Colonic mucosa (tissue), 4 donors: ENCODE measurements at regions not wholly inside any gene's neighbourhood (a gene's known extent, or its start where the extent isn't known, plus 50 kb on each side); places are given as distances from the start of the nearest gene placed in this dataset.

Experiments used
- DNase-seq: peaks from one replicate; pipeline ENCODE4 v3.0.0-alpha.2; 2020
- H3K27ac ChIP-seq: fragments of 200-600 bp; one replicate; pipeline ENCODE4 v1.8.0; 2021
- H3K27me3 ChIP-seq: fragments of 200-600 bp; one replicate; pipeline ENCODE4 v1.8.0; 2021
- H3K36me3 ChIP-seq: fragments of 200-600 bp; one replicate; pipeline ENCODE4 v1.8.0; 2021
- H3K4me1 ChIP-seq: fragments of 200-600 bp; one replicate; pipeline ENCODE4 v1.8.0; 2021; ENCODE audit warnings: mild to moderate bottlenecking
- H3K4me3 ChIP-seq: fragments of 200-600 bp; one replicate; pipeline ENCODE4 v1.8.0; 2021
- H3K9ac ChIP-seq, 2 donors: one replicate each; pipeline ENCODE4 v1.7.0; 2013; ENCODE audit warnings: control low read depth in 2 of 2, low read depth in 2 of 2, low read length in 2 of 2
- H3K9me3 ChIP-seq: fragments of 200-600 bp; one replicate; pipeline ENCODE4 v1.8.0; 2021
- CTCF ChIP-seq: fragments of 200-600 bp; IDR thresholded peaks from one replicate; pipeline ENCODE4 v1.8.0; 2022; ENCODE audit warnings: antibody characterized with exemption, mild to moderate bottlenecking
- intact Hi-C: fragments of 100-400 bp; cut with DNase I; formaldehyde crosslinking; loops from one replicate; pipeline ENCODE4 v1.14.1; 2022
- donor health status: healthy.
- donor health status: DM: no; HTN: no; CAD: no.
- donor health status: DM: no; HTN: no; CAD: no.

DNA sequence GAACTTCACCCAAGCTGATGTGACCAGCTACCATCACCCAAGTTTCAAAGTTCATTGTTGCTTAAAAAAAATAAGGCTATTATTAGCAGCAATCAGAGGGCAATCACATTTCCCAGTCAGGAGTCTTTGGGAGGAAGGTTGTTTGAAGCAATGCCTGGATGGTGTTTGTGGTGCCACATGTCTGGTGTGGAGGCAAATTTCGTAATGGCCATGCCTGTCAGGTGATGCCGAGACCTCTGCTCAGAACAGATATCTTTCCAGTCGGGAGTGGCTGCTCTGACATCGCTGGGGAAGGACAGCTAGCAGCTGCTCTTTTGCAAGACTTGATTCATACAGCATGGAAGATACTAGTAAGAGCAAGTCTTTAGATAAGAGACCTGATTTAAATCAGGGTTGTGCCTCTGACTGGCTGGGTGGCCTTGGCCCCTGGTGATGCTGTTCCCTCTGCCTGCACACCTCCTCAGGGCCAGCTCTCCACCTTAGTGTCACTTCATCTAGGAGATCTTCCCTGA lies 187.8 kb upstream of the JUN start:
- Histone ChIP-seq H3K27me3 (no peaks in the 10 kb centered on the region), H3K36me3 (no peaks in the 10 kb centered on the region), H3K4me1 (peaks cover 4% of the 10 kb centered on the region), H3K9ac (no peak overlapping the region), H3K4me3 (no peak overlapping the region), H3K27ac (no peak overlapping the region), H3K9me3 (no peaks in the 10 kb centered on the region)
- no peak for DNase-seq
- no peak for TF ChIP-seq CTCF
- intact Hi-C loops = no loop called here

DNA sequence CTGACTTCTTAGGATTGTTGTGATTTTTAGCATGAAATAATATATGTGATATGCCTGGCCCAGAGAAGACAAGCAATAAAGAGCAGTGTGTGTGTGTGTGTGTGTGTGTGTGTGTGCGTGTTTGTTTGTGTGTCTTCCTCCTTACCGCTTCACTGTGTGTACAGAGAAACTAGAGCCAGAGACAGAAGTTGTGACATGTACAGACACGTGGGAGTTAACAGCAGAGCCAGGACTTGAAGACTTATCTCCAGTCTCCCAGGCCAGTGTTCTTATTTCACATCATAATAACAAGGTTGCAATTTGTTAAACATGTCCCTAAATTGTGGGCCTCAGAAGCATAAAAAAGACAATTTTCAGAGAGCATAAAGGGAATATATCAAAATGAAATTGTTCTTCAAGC lies 192.0 kb upstream of the JUN start:
- no peak overlapping the region for H3K9ac ChIP-seq

DNA sequence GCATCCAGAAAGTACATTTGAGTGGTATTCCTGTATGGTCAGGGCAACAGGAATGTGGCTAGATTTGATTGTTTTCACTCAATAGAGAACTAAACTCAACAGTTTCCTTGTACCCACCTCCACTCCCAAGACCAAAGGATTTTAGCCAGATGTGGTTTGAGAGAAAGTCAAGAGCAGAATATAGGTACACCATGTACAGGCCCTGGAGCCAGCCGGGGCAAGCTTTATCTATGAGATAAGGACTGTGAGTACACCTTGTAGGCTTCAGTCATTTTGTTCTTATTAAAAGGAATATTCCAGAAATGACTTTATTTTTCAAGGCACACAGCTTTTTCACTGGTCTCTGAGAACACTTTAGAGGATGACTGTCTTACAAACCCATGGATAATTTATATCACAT lies 192.4 kb upstream of the JUN start:
- no peaks in the 10 kb centered on the region for H3K9me3 ChIP-seq
- no peak overlapping the region for H3K4me3 ChIP-seq
- no peak overlapping the region for H3K9ac ChIP-seq
- no peaks in the 10 kb centered on the region for H3K27me3 ChIP-seq
- no peaks in the 10 kb centered on the region for H3K4me1 ChIP-seq
- no peak overlapping the region for H3K27ac ChIP-seq
- intact Hi-C loops = no loop called here
- no peak for DNase-seq
- H3K36me3 ChIP-seq = no peaks in the 10 kb centered on the region
- TF ChIP-seq CTCF = no peak

More for the DNA sequence above, 192.0 kb upstream of the JUN start:
- no peak overlapping the region for H3K27ac ChIP-seq
- H3K36me3 ChIP-seq = no peaks in the 10 kb centered on the region
- H3K4me3 ChIP-seq = no peak overlapping the region
- TF ChIP-seq CTCF = no peak
- no peak for DNase-seq
- no peaks in the 10 kb centered on the region for H3K27me3 ChIP-seq
- H3K4me1 ChIP-seq = no peaks in the 10 kb centered on the region
- H3K9me3 ChIP-seq = no peaks in the 10 kb centered on the region
- intact Hi-C loops = no loop called here

DNA sequence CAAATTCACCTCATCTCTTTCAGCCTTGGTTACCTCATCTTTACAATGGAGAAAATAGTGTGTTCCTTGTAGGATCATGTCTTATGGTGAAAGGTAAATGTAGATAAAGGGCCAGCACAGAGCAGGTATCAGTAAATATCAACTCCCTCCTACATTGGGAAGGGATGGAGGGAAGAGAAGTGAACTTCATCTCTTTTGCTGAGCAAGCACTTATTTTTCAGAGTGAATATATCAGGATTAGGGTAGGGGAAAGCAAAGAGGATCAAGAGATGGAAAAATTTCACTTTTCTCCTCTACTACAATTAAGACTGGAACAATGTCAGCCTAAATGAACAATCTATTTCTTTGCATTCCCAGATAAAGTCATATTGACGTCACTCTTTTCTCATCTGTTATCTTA lies 193.8 kb upstream of the JUN start:
- no peaks in the 10 kb centered on the region for H3K4me1 ChIP-seq
- H3K9ac ChIP-seq = no peak overlapping the region
- DNase-seq = no peak
- no peak overlapping the region for H3K4me3 ChIP-seq
- H3K36me3 ChIP-seq = no peaks in the 10 kb centered on the region
- intact Hi-C loops = no loop called here
- H3K9me3 ChIP-seq = no peaks in the 10 kb centered on the region
- H3K27me3 ChIP-seq = no peaks in the 10 kb centered on the region
- no peak for TF ChIP-seq CTCF
- H3K27ac ChIP-seq = no peak overlapping the region

- no peak for TF ChIP-seq CTCF
These were observed 194.2 kb upstream of the JUN start for GRCh38 chr1:58978096-58978495.

GRCh38 chr1:58979086-58979485 lies 195.2 kb upstream of the JUN start:
- Histone ChIP-seq H3K27ac (no peak overlapping the region), H3K9me3 (no peaks in the 10 kb centered on the region), H3K27me3 (no peaks in the 10 kb centered on the region), H3K9ac (no peak overlapping the region), H3K4me3 (no peak overlapping the region), H3K36me3 (no peaks in the 10 kb centered on the region), H3K4me1 (no peaks in the 10 kb centered on the region)
- TF ChIP-seq CTCF = no peak
- no peak for DNase-seq
- intact Hi-C loops = no loop called here

More at GRCh38 chr1:58978096-58978495, 194.2 kb upstream of the JUN start:
- no peaks in the 10 kb centered on the region for H3K27me3 ChIP-seq
- intact Hi-C loops = no loop called here
- H3K9ac ChIP-seq = no peak overlapping the region
- H3K36me3 ChIP-seq = no peaks in the 10 kb centered on the region
- H3K27ac ChIP-seq = no peak overlapping the region
- no peaks in the 10 kb centered on the region for H3K9me3 ChIP-seq
- no peaks in the 10 kb centered on the region for H3K4me1 ChIP-seq
- no peak overlapping the region for H3K4me3 ChIP-seq
- no peak for DNase-seq
